GM19467 (cell line): ENCODE measurements at regions not wholly inside any gene's neighbourhood (a gene's known extent, or its start where the extent isn't known, plus 50 kb on each side); places are given as distances from the start of the nearest gene placed in this dataset.
"Not testable (repeated sequence)": the region's sequence is repeated elsewhere in the genome, so short reads cannot be mapped to it uniquely, and the experiment has no call there.

Experiments
- ATAC-seq: cut with Tn5 transposase; IDR thresholded peaks from one replicate; pipeline ENCODE4 v1.9.1; 2021; ENCODE audit warnings: mild to moderate bottlenecking, moderate library complexity; ENCODE audit not compliant: unreplicated experiment

GRCh38 chr10:37067576-37067975, 57.8 kb upstream of the ANKRD30A start:
- no peak for ATAC-seq

- not testable (repeated sequence) for ATAC-seq
These were observed 63.1 kb upstream of the ANKRD30A start for GRCh38 chr10:37062296-37062695.

GRCh38 chr10:37057261-37057660, 68.1 kb upstream of the ANKRD30A start:
- ATAC-seq = no peak

- no peak for ATAC-seq
These were observed 71.9 kb upstream of the ANKRD30A start for GRCh38 chr10:37053476-37053875.

GRCh38 chr10:37049982-37050381, 75.4 kb upstream of the ANKRD30A start:
- ATAC-seq = not testable (repeated sequence)

GRCh38 chr10:37044319-37044718, 81.1 kb upstream of the ANKRD30A start:
- not testable (repeated sequence) for ATAC-seq

GRCh38 chr10:37035853-37036252, 89.5 kb upstream of the ANKRD30A start:
- ATAC-seq = no peak

GRCh38 chr10:37015498-37015897, 109.9 kb upstream of the ANKRD30A start:
- ATAC-seq = no peak

GRCh38 chr10:37010741-37011140, 114.7 kb upstream of the ANKRD30A start:
- no peak for ATAC-seq

GRCh38 chr10:37008276-37008675, 117.1 kb upstream of the ANKRD30A start:
- ATAC-seq = not testable (repeated sequence)

- ATAC-seq = no peak
These were observed 122.3 kb upstream of the ANKRD30A start for GRCh38 chr10:37003126-37003525.

- ATAC-seq = not testable (repeated sequence)
These were observed 129.6 kb upstream of the ANKRD30A start for GRCh38 chr10:36995806-36996205.

- no peak for ATAC-seq
These were observed 130.5 kb upstream of the ANKRD30A start for GRCh38 chr10:36994886-36995285.

- ATAC-seq = no peak
These were observed 136.2 kb upstream of the ANKRD30A start for GRCh38 chr10:36989233-36989632.

GRCh38 chr10:36946598-36946997, 178.8 kb upstream of the ANKRD30A start:
- no peak for ATAC-seq

- ATAC-seq = no peak
These were observed 181.9 kb upstream of the ANKRD30A start for GRCh38 chr10:36943544-36943943.

- ATAC-seq = no peak
These were observed 182.8 kb upstream of the ANKRD30A start for GRCh38 chr10:36942616-36943015.

GRCh38 chr10:36903040-36903439, 222.4 kb upstream of the ANKRD30A start:
- ATAC-seq = no peak

GRCh38 chr10:36899652-36900051, 225.7 kb upstream of the ANKRD30A start:
- ATAC-seq = no peak

GRCh38 chr10:36888925-36889573, 236.3 kb upstream of the ANKRD30A start:
- no peak for ATAC-seq

- ATAC-seq = no peak
These were observed 239.0 kb upstream of the ANKRD30A start for GRCh38 chr10:36886303-36886891.

- no peak for ATAC-seq
These were observed 239.7 kb upstream of the ANKRD30A start for GRCh38 chr10:36885746-36886145.

- ATAC-seq = no peak
These were observed 242.6 kb upstream of the ANKRD30A start for GRCh38 chr10:36882781-36883180.
